ENCODE measurements at regions not wholly inside any gene's neighbourhood (a gene's known extent, or its start where the extent isn't known, plus 50 kb on each side); places are given as distances from the start of the nearest gene placed in this dataset.

- WGBS, 5 donors, result 30 to 49% (median 34%) methylated on average over 1 of the region's 1 CpG
- Histone ChIP-seq H3K27me3 (no peaks in the 10 kb centered on the region), H3K27ac (no peak overlapping the region), H3K36me3 (no peaks in the 10 kb centered on the region), H3K4me3 (no peak overlapping the region), H3K9me3 (no peaks in the 10 kb centered on the region), H3K4me1 (no peaks in the 10 kb centered on the region)
- DNase-seq, result no peak
- TF ChIP-seq POLR2A (IDR thresholded peaks at IDR 0.05) (no peak), POLR2AphosphoS5 (IDR thresholded peaks at IDR 0.05) (no peak), EP300 (IDR thresholded peaks at IDR 0.05) (no peak), CTCF (IDR thresholded peaks at IDR 0.05) (no peak)
- intact Hi-C loops (cut with DNase I; ENCODE audit: low total_unique reads), result no loop called here
These were observed 655.5 kb upstream of the LRRC4C start for GRCh38 chr11:42114927-42115326.

- 70 to 86% (median 76%) methylated on average over 1 of the region's 1 CpG for WGBS, 5 donors
- H3K9me3 ChIP-seq, result peaks cover 0 to 4% (median 0%) of the 10 kb centered on the region in 4 donors
- no peaks in the 10 kb centered on the region for H3K4me1 ChIP-seq
- H3K27ac ChIP-seq, result no peak overlapping the region
- no peaks in the 10 kb centered on the region for H3K36me3 ChIP-seq
- no peak overlapping the region for H3K4me3 ChIP-seq
- no peaks in the 10 kb centered on the region for H3K27me3 ChIP-seq
- TF ChIP-seq CTCF (IDR thresholded peaks at IDR 0.05) (no peak), EP300 (IDR thresholded peaks at IDR 0.05) (no peak), POLR2AphosphoS5 (IDR thresholded peaks at IDR 0.05) (no peak), POLR2A (IDR thresholded peaks at IDR 0.05) (no peak)
- intact Hi-C loops (cut with DNase I; ENCODE audit: low total_unique reads), result no loop called here
- no peak for DNase-seq
These were observed 679.0 kb upstream of the LRRC4C start for GRCh38 chr11:42138454-42138853.

GRCh38 chr11:42145311-42145710 is 685.9 kb upstream of the LRRC4C start:
- Histone ChIP-seq H3K4me3 (no peak overlapping the region), H3K36me3 (no peaks in the 10 kb centered on the region), H3K4me1 (no peaks in the 10 kb centered on the region), H3K27me3 (no peaks in the 10 kb centered on the region), H3K27ac (no peak overlapping the region), H3K9me3 (peaks cover 4 to 21% (median 15%) of the 10 kb centered on the region in 4 donors)
- no peak for DNase-seq
- no peak for TF ChIP-seq CTCF (IDR thresholded peaks at IDR 0.05)
- TF ChIP-seq EP300 (IDR thresholded peaks at IDR 0.05), result no peak
- TF ChIP-seq POLR2AphosphoS5 (IDR thresholded peaks at IDR 0.05), result no peak
- no peak for TF ChIP-seq POLR2A (IDR thresholded peaks at IDR 0.05)
- intact Hi-C loops (cut with DNase I; ENCODE audit: low total_unique reads), result no loop called here

- Histone ChIP-seq H3K4me3 (no peak overlapping the region), H3K4me1 (no peaks in the 10 kb centered on the region), H3K36me3 (no peaks in the 10 kb centered on the region), H3K9me3 (no peaks in the 10 kb centered on the region), H3K27me3 (no peaks in the 10 kb centered on the region), H3K27ac (no peak overlapping the region)
- WGBS, 5 donors, result 66 to 74% (median 68%) methylated on average over 1 of the region's 1 CpG
- TF ChIP-seq POLR2A (IDR thresholded peaks at IDR 0.05) (no peak), CTCF (IDR thresholded peaks at IDR 0.05) (no peak), POLR2AphosphoS5 (IDR thresholded peaks at IDR 0.05) (no peak), EP300 (IDR thresholded peaks at IDR 0.05) (no peak)
- intact Hi-C loops (cut with DNase I; ENCODE audit: low total_unique reads), result no loop called here
- no peak for DNase-seq
These were observed 702.4 kb upstream of the LRRC4C start for GRCh38 chr11:42161886-42162285.

All from stomach (tissue), 8 donors.